HL-60 (cell line): ENCODE measurements at regions not wholly inside any gene's neighbourhood (a gene's known extent, or its start where the extent isn't known, plus 50 kb on each side); places are given as distances from the start of the nearest gene placed in this dataset.

Source experiments
- DNase-seq, 2 experiments: peaks; one replicate each; pipeline ENCODE4 v3.0.0-alpha.2; 2010 to 2020; ENCODE audit warnings: low read depth in 1 of 2, low spot score in 1 of 2
- H3K27ac ChIP-seq: fragments of 250-450 bp; sonication (Bioruptor Pico); replicated peaks from 2 replicates; pipeline ENCODE4 v1.5.1; 2020; ENCODE audit warnings: mild to moderate bottlenecking, moderate library complexity
- H3K27me3 ChIP-seq: fragments of 250-450 bp; sonication (Bioruptor Pico); 2 replicates; pipeline ENCODE4 v1.5.1; 2021; ENCODE audit warnings: mild to moderate bottlenecking, moderate library complexity; ENCODE audit not compliant: insufficient read depth, poor library complexity, severe bottlenecking
- H3K4me3 ChIP-seq: replicated peaks from 2 replicates; pipeline ENCODE4 v1.5.1; 2011; ENCODE audit warnings: mild to moderate bottlenecking, control low read depth, low read length; ENCODE audit not compliant: insufficient read depth
- CTCF ChIP-seq: IDR thresholded peaks from one replicate; pipeline ENCODE4 v1.5.1; 2011; ENCODE audit warnings: low read length, control low read depth, inconsistent platforms; ENCODE audit not compliant: insufficient read depth
- GABPA ChIP-seq: IDR thresholded peaks from 2 replicates; pipeline ENCODE4 v1.6.1; 2012; ENCODE audit warnings: low read depth
- POLR2AphosphoS5 ChIP-seq: IDR thresholded peaks from 2 replicates; pipeline ENCODE4 v1.6.1; 2012; ENCODE audit warnings: low read depth
- REST ChIP-seq: IDR thresholded peaks from 2 replicates; pipeline ENCODE4 v1.6.1; 2012; ENCODE audit warnings: low read depth; ENCODE audit not compliant: insufficient replicate concordance
- SPI1 ChIP-seq: IDR thresholded peaks from 2 replicates; pipeline ENCODE4 v1.6.1; 2012; ENCODE audit warnings: low read depth, mild to moderate bottlenecking, borderline replicate concordance

GRCh38 chr2:144326825-144327224, 193.1 kb downstream of the ZEB2 start:
- Histone ChIP-seq H3K4me3 (no peak overlapping the region), H3K27me3 (no peaks in the 10 kb centered on the region), H3K27ac (no peak overlapping the region)
- TF ChIP-seq GABPA (no peak), CTCF (no peak), POLR2AphosphoS5 (no peak), SPI1 (no peak), REST (no peak)
- no peak for DNase-seq

- H3K27ac ChIP-seq, result no peak overlapping the region
- no peak overlapping the region for H3K4me3 ChIP-seq
- DNase-seq, result no peak
- TF ChIP-seq CTCF (no peak), REST (no peak), GABPA (no peak), SPI1 (no peak), POLR2AphosphoS5 (no peak)
- no peaks in the 10 kb centered on the region for H3K27me3 ChIP-seq
These were observed 194.8 kb downstream of the ZEB2 start for GRCh38 chr2:144325086-144325485.

- no peak overlapping the region for H3K4me3 ChIP-seq
- no peak for DNase-seq
- TF ChIP-seq REST, result no peak
- no peak for TF ChIP-seq SPI1
- no peak for TF ChIP-seq GABPA
- no peak overlapping the region for H3K27ac ChIP-seq
- no peaks in the 10 kb centered on the region for H3K27me3 ChIP-seq
These were observed 195.4 kb downstream of the ZEB2 start for GRCh38 chr2:144324446-144325045.
